IMR-90 (cell line): ENCODE measurements at regions not wholly inside any gene's neighbourhood (a gene's known extent, or its start where the extent isn't known, plus 50 kb on each side); places are given as distances from the start of the nearest gene placed in this dataset.

ENCODE experiments used
- ATAC-seq: fragments of 200-7000 bp; cut with Tn5 transposase; 2 replicates; pipeline ENCODE4 v1.9.1; 2020; ENCODE audit warnings: low read depth, mild to moderate bottlenecking, moderate library complexity
- BruUV-seq: library from RNA; stranded (reverse); fragments of 400-500 nt; replicated peaks from 2 replicates; lab custom pipeline; 2021; lab: Mats Ljungman, UMichigan
- CTCF ChIA-PET: fragments of 300-600 bp; formaldehyde crosslinking; extraction: SDS; loops from one replicate; lab custom pipeline; 2021; ENCODE audit warnings: antibody characterized with exemption; lab: Yijun Ruan, JAX
- POLR2A ChIA-PET: fragments of 300-600 bp; sonication (Branson Sonifier 250); formaldehyde crosslinking; loops from one replicate; lab custom pipeline; 2022; ENCODE audit warnings: antibody characterized with exemption; ENCODE audit not compliant: unreplicated experiment; lab: Charles Lee
- DNase-seq: peaks from one replicate; pipeline ENCODE4 v3.0.0; 2013
- H2AFZ ChIP-seq: replicated peaks from 2 replicates; pipeline ENCODE3; 2013; ENCODE audit warnings: low read length, mild to moderate bottlenecking; ENCODE audit not compliant: poor library complexity
- H2AK5ac ChIP-seq: 2 replicates; pipeline ENCODE4 v1.6.1; 2013; ENCODE audit warnings: low read depth, low read length, inconsistent platforms
- H2AK9ac ChIP-seq: replicated peaks from 2 replicates; pipeline ENCODE3; 2013; ENCODE audit warnings: mild to moderate bottlenecking, low read depth, low read length, moderate library complexity; ENCODE audit not compliant: poor library complexity
- H2BK120ac ChIP-seq: 2 replicates; pipeline ENCODE4 v1.6.1; 2013; ENCODE audit warnings: low read depth, low read length, inconsistent platforms
- H2BK15ac ChIP-seq: 3 replicates; pipeline ENCODE4 v1.6.1; 2013; ENCODE audit warnings: low read depth, low read length, inconsistent platforms
- H2BK20ac ChIP-seq: 2 replicates; pipeline ENCODE4 v1.6.1; 2013; ENCODE audit warnings: low read depth, mild to moderate bottlenecking, inconsistent platforms, low read length, moderate library complexity
- H2BK5ac ChIP-seq: 2 replicates; pipeline ENCODE4 v1.6.1; 2013; ENCODE audit warnings: mild to moderate bottlenecking, low read depth, low read length, inconsistent platforms; ENCODE audit not compliant: poor library complexity, severe bottlenecking
- H3K14ac ChIP-seq: replicated peaks from 2 replicates; pipeline ENCODE4 v1.6.1; 2013; ENCODE audit warnings: low read depth, low read length, inconsistent platforms
- H3K18ac ChIP-seq: 2 replicates; pipeline ENCODE4 v1.6.1; 2013; ENCODE audit warnings: low read depth, low read length, control low read depth
- H3K23ac ChIP-seq: 2 replicates; pipeline ENCODE4 v1.6.1; 2013; ENCODE audit warnings: low read depth, low read length, inconsistent platforms
- H3K27ac ChIP-seq: 2 replicates; pipeline ENCODE4 v1.5.1; 2013; ENCODE audit warnings: mild to moderate bottlenecking, control low read depth, low read length; ENCODE audit not compliant: insufficient read depth
- H3K27me3 ChIP-seq: 2 replicates; pipeline ENCODE4 v1.6.1; 2013; ENCODE audit warnings: low read length; ENCODE audit not compliant: control insufficient read depth, insufficient read depth
- H3K36me3 ChIP-seq: 2 replicates; pipeline ENCODE4 v1.6.1; 2013; ENCODE audit warnings: low read length, mixed read lengths; ENCODE audit not compliant: control insufficient read depth, insufficient read depth
- H3K4ac ChIP-seq: 2 replicates; pipeline ENCODE4 v1.6.1; 2013; ENCODE audit warnings: low read depth, low read length, inconsistent platforms
- H3K4me1 ChIP-seq: 2 replicates; pipeline ENCODE4 v1.6.1; 2013; ENCODE audit warnings: low read length, mixed read lengths; ENCODE audit not compliant: control insufficient read depth, insufficient read depth
- H3K4me2 ChIP-seq: 2 replicates; pipeline ENCODE4 v1.6.1; 2013; ENCODE audit warnings: low read depth, mild to moderate bottlenecking, control low read depth, low read length, moderate library complexity
- H3K4me3 ChIP-seq: 2 replicates; pipeline ENCODE4 v1.5.1; 2013; ENCODE audit warnings: low read depth, mild to moderate bottlenecking, control low read depth, low read length, moderate library complexity; ENCODE audit not compliant: insufficient read depth
- H3K56ac ChIP-seq: 2 replicates; pipeline ENCODE4 v1.6.1; 2013; ENCODE audit warnings: low read length, inconsistent platforms; ENCODE audit not compliant: insufficient read depth; ENCODE audit errors: extremely low read depth
- H3K79me1 ChIP-seq, 2 experiments: 2 replicates each; pipeline ENCODE4 v1.6.1; 2013; ENCODE audit warnings: low read length in 2 of 2, inconsistent platforms in 1 of 2, low read depth in 1 of 2
- H3K9ac ChIP-seq: 2 replicates; pipeline ENCODE4 v1.6.1; 2013; ENCODE audit warnings: low read depth, low read length, control low read depth
- H3K9me1 ChIP-seq: 2 replicates; pipeline ENCODE4 v1.6.1; 2013; ENCODE audit warnings: low read length, inconsistent platforms; ENCODE audit not compliant: insufficient read depth
- H3K9me3 ChIP-seq: 2 replicates; pipeline ENCODE4 v1.6.1; 2013; ENCODE audit warnings: low read length; ENCODE audit not compliant: control insufficient read depth, insufficient read depth
- H4K20me1 ChIP-seq: 2 replicates; pipeline ENCODE4 v1.6.1; 2013; ENCODE audit warnings: low read length, inconsistent platforms; ENCODE audit not compliant: insufficient read depth
- H4K5ac ChIP-seq: 2 replicates; pipeline ENCODE4 v1.6.1; 2013; ENCODE audit warnings: mild to moderate bottlenecking, low read depth, low read length, control low read depth
- H4K8ac ChIP-seq, 2 experiments: 2 replicates each; pipeline ENCODE4 v1.6.1; 2013; ENCODE audit warnings: low read depth in 2 of 2, low read length in 2 of 2, control low read depth in 1 of 2, inconsistent platforms in 1 of 2
- H4K91ac ChIP-seq: 2 replicates; pipeline ENCODE4 v1.6.1; 2013; ENCODE audit warnings: low read depth, low read length, inconsistent platforms; ENCODE audit not compliant: insufficient read depth
- BHLHE40 ChIP-seq: fragments of 150-350 bp; IDR thresholded peaks from 2 replicates; pipeline ENCODE4 v1.6.1; 2016; ENCODE audit warnings: mild to moderate bottlenecking, low read depth, low read length
- CHD1 ChIP-seq: IDR thresholded peaks from 2 replicates; pipeline ENCODE4 v1.6.1; 2012; ENCODE audit warnings: low read depth, low read length, improper control_type of control experiment
- ELK1 ChIP-seq: fragments of 150-350 bp; IDR thresholded peaks from 2 replicates; pipeline ENCODE4 v1.6.1; 2016; ENCODE audit warnings: low read depth, mild to moderate bottlenecking, low read length, moderate library complexity, borderline replicate concordance
- FOS ChIP-seq: fragments of 150-350 bp; IDR thresholded peaks from 2 replicates; pipeline ENCODE4 v1.6.1; 2016; ENCODE audit warnings: low read depth, low read length
- MAZ ChIP-seq: IDR thresholded peaks from 2 replicates; pipeline ENCODE4 v1.6.1; 2012; ENCODE audit warnings: low read depth, mild to moderate bottlenecking, low read length, improper control_type of control experiment, moderate library complexity, borderline replicate concordance
- NFE2L2 ChIP-seq: fragments of 150-350 bp; IDR thresholded peaks from 2 replicates; pipeline ENCODE4 v1.6.1; 2016; ENCODE audit warnings: low read depth, mild to moderate bottlenecking, low read length
- RAD21 ChIP-seq: IDR thresholded peaks from 2 replicates; pipeline ENCODE4 v1.6.1; 2012; ENCODE audit warnings: low read length, improper control_type of control experiment
- RCOR1 ChIP-seq: IDR thresholded peaks from 2 replicates; pipeline ENCODE4 v1.6.1; 2012; ENCODE audit warnings: mild to moderate bottlenecking, low read length, improper control_type of control experiment; ENCODE audit not compliant: insufficient replicate concordance
- RFX5 ChIP-seq: IDR thresholded peaks from 2 replicates; pipeline ENCODE4 v1.8.0; 2012; ENCODE audit warnings: low read depth, mild to moderate bottlenecking, low read length, moderate library complexity
- SMC3 ChIP-seq: fragments of 150-350 bp; IDR thresholded peaks from 2 replicates; pipeline ENCODE4 v1.6.1; 2016; ENCODE audit warnings: low read depth, mild to moderate bottlenecking, antibody characterized with exemption, low read length, moderate library complexity
- WGBS, 2 experiments: methylation state at CpG; one replicate each; pipeline versions ENCODE4 v1.1.5 to v1.1.7; 2013; ENCODE audit warnings: missing lambda C conversion rate in 2 of 2; ENCODE audit not compliant: insufficient read length in 1 of 2; ENCODE audit errors: extremely low coverage in 2 of 2; 5-methylcytosine and 5-hydroxymethylcytosine counted together
- dilution Hi-C: fragments of 300-500 bp; cut with HindIII; formaldehyde crosslinking; loops from one replicate; pipeline ENCODE4 v1.14.3; 2018; ENCODE audit warnings: low sequenced_read_pairs; ENCODE audit not compliant: unreplicated experiment
- in situ Hi-C: fragments of 300-500 bp; cut with MboI; formaldehyde crosslinking; loops from 3 replicates; pipeline ENCODE4 v1.14.3; 2019; ENCODE audit warnings: low sequenced_read_pairs, inconsistent platforms, mixed read lengths
- intact Hi-C: fragments of 100-400 bp; cut with micrococcal nuclease; formaldehyde crosslinking; loops from 2 replicates; pipeline ENCODE4 v1.10.0; 2022
- TF ChIP-seq, protein P1 (sequence below): fragments of 150-350 bp; IDR thresholded peaks from 2 replicates; pipeline ENCODE4 v1.6.1; 2017; ENCODE audit warnings: mild to moderate bottlenecking, antibody characterized with exemption, low read length, low read depth

- Histone ChIP-seq H2BK120ac (no peak overlapping the region), H3K4me2 (no peak overlapping the region), H4K91ac (no peak overlapping the region), H3K18ac (no peak overlapping the region), H2AK5ac (no peak overlapping the region), H2AK9ac (no peak overlapping the region), H3K9ac (no peak overlapping the region), H3K79me1 (no peaks in the 10 kb centered on the region), H3K36me3 (no peaks in the 10 kb centered on the region), H4K5ac (no peak overlapping the region), H2BK5ac (no peak overlapping the region), H2BK15ac (no peak overlapping the region), H4K20me1 (no peaks in the 10 kb centered on the region), H3K4me1 (no peaks in the 10 kb centered on the region), H3K23ac (no peak overlapping the region), H3K4me3 (no peak overlapping the region), H3K27ac (no peak overlapping the region), H2BK20ac (no peak overlapping the region), H3K27me3 (no peaks in the 10 kb centered on the region), H2AFZ (no peak overlapping the region), H3K9me3 (no peaks in the 10 kb centered on the region), H3K56ac (no peak overlapping the region), H3K4ac (no peak overlapping the region), H4K8ac (no peak overlapping the region), H3K14ac (no peak overlapping the region), H3K9me1 (no peaks in the 10 kb centered on the region)
- POLR2A ChIA-PET, result no interaction called here
- dilution Hi-C loops (no loop called here), intact Hi-C loops (no loop called here), in situ Hi-C loops (no loop called here)
- WGBS, 2 experiments, result no CpG with 5 or more reads among the region's 2 CpGs
- no peak for DNase-seq
- TF ChIP-seq SMC3 (no peak), RAD21 (no peak), RFX5 (no peak), RCOR1 (no peak), FOS (no peak), MAZ (no peak), NFE2L2 (no peak), CHD1 (no peak), BHLHE40 (no peak), ELK1 (no peak)
- TF ChIP-seq, protein P1, sequence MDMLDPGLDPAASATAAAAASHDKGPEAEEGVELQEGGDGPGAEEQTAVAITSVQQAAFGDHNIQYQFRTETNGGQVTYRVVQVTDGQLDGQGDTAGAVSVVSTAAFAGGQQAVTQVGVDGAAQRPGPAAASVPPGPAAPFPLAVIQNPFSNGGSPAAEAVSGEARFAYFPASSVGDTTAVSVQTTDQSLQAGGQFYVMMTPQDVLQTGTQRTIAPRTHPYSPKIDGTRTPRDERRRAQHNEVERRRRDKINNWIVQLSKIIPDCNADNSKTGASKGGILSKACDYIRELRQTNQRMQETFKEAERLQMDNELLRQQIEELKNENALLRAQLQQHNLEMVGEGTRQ, result no peak
- no TSS peak for BruUV-seq
- ATAC-seq, result no peak
- CTCF ChIA-PET, result no interaction called here
Observed at GRCh38 chr1:104746994-104747393, 997.3 kb downstream of the AMY1C start.
